Brain microvascular endothelial cell (primary cell): ENCODE measurements at regions not wholly inside any gene's neighbourhood (a gene's known extent, or its start where the extent isn't known, plus 50 kb on each side); places are given as distances from the start of the nearest gene placed in this dataset.

Source experiments
- DNase-seq: peaks from one replicate; pipeline ENCODE4 v3.0.0-alpha.2; 2020
- H3K27ac ChIP-seq: fragments of 250-450 bp; sonication (Bioruptor Pico); 2 replicates; pipeline ENCODE4 v1.5.1; 2020; ENCODE audit warnings: mild to moderate bottlenecking, moderate library complexity
- H3K27me3 ChIP-seq: fragments of 250-450 bp; sonication (Bioruptor Pico); replicated peaks from 2 replicates; pipeline ENCODE4 v1.5.1; 2020; ENCODE audit warnings: mild to moderate bottlenecking
- H3K36me3 ChIP-seq: fragments of 250-450 bp; sonication (Bioruptor Pico); replicated peaks from 2 replicates; pipeline ENCODE4 v1.5.1; 2020; ENCODE audit warnings: mild to moderate bottlenecking
- H3K4me3 ChIP-seq: 2 replicates; pipeline ENCODE4 v1.5.1; 2011; ENCODE audit warnings: low read depth, mild to moderate bottlenecking, control low read depth, low read length, moderate library complexity
- CTCF ChIP-seq: IDR thresholded peaks from 2 replicates; pipeline ENCODE4 v1.5.1; 2011; ENCODE audit warnings: low read depth, mild to moderate bottlenecking, moderate library complexity, low read length, control low read depth, inconsistent platforms; ENCODE audit errors: missing control alignments
- in situ Hi-C: cut with HindIII; loops from 2 replicates; pipeline ENCODE4 v1.10.0; 2017; ENCODE audit warnings: low sequenced_read_pairs, low pct_ligation_motif_present

- DNase-seq = peak; percentile 43
- TF ChIP-seq CTCF = no peak
- Histone ChIP-seq H3K27ac (no peak overlapping the region), H3K4me3 (no peak overlapping the region), H3K27me3 (no peaks in the 10 kb centered on the region), H3K36me3 (no peaks in the 10 kb centered on the region)
- in situ Hi-C loops = no loop called here
Observed at GRCh38 chr5:74471875-74472274, 168.7 kb downstream of the ENC1 start.

GRCh38 chr5:74469234-74469994, 171.1 kb downstream of the ENC1 start:
- in situ Hi-C loops = no loop called here
- no peak for DNase-seq
- H3K27ac ChIP-seq = no peak overlapping the region
- no peaks in the 10 kb centered on the region for H3K36me3 ChIP-seq
- no peak overlapping the region for H3K4me3 ChIP-seq
- TF ChIP-seq CTCF = no peak
- no peaks in the 10 kb centered on the region for H3K27me3 ChIP-seq

- no peaks in the 10 kb centered on the region for H3K27me3 ChIP-seq
- H3K27ac ChIP-seq = no peak overlapping the region
- no peak for TF ChIP-seq CTCF
- in situ Hi-C loops = no loop called here
- H3K4me3 ChIP-seq = no peak overlapping the region
- no peak for DNase-seq
- no peaks in the 10 kb centered on the region for H3K36me3 ChIP-seq
Observed at GRCh38 chr5:74468421-74468820, 172.1 kb downstream of the ENC1 start.

- Histone ChIP-seq H3K36me3 (no peaks in the 10 kb centered on the region), H3K4me3 (no peak overlapping the region), H3K27me3 (no peaks in the 10 kb centered on the region), H3K27ac (no peak overlapping the region)
- in situ Hi-C loops = no loop called here
- no peak for TF ChIP-seq CTCF
- DNase-seq = no peak
Observed at GRCh38 chr5:74465724-74466123, 174.8 kb downstream of the ENC1 start.

DNA sequence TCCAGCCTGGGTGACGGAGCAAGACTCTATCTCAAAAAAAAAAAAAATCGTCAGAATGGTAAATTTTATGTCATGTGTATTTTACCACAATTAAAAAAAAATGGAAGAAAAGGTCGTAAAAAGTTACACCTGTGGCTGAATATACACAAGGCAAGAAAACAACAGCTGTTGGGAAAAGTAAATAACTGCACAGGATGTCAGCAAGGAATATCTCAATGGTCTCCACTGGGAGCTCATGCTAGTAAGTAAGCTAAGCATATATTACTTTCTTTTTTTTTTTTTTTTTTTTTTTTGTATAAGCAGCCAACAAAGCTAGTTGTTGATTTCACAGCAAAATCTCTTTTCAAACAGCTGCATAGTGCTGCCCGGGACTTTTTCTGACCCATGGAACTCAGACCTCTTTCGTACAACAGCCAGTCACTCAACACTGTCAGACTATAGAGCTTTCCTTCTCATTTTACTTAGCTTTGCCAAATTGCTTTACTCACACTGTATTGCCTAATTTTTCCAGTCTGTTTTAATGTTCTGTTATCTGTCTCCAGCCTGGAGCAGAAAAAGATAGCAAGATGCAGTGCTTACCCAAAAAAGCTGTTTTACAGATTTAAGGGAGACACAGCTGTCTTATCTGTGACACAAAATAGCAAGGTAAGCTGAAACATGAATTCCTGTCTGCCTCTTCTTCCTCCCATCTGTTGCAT, 175.9 kb downstream of the ENC1 start:
- H3K27ac ChIP-seq = no peak overlapping the region
- H3K4me3 ChIP-seq = no peak overlapping the region
- H3K27me3 ChIP-seq = no peaks in the 10 kb centered on the region
- no peak for TF ChIP-seq CTCF
- DNase-seq = no peak
- in situ Hi-C loops = no loop called here
- no peaks in the 10 kb centered on the region for H3K36me3 ChIP-seq
